Liver (tissue), 8 donors: ENCODE measurements at regions not wholly inside any gene's neighbourhood (a gene's known extent, or its start where the extent isn't known, plus 50 kb on each side); places are given as distances from the start of the nearest gene placed in this dataset.

Experiments
- DNase-seq: peaks from one replicate; pipeline ENCODE4 v3.0.0-alpha.2; 2017; ENCODE audit warnings: low spot score
- H3K27ac ChIP-seq, 2 donors: one replicate each; pipeline ENCODE4 v1.7.0; 2013; ENCODE audit warnings: inconsistent platforms in 2 of 2, low read length in 2 of 2, control low read depth in 1 of 2, low read depth in 1 of 2, mild to moderate bottlenecking in 1 of 2
- H3K27me3 ChIP-seq, 4 donors: one replicate each; pipeline versions ENCODE4 v1.6.1 to v1.7.0; 2013; ENCODE audit warnings: low read length in 3 of 4, inconsistent platforms in 1 of 4, mild to moderate bottlenecking in 1 of 4, moderate library complexity in 1 of 4; ENCODE audit not compliant: control insufficient read depth in 4 of 4, insufficient read depth in 4 of 4
- H3K36me3 ChIP-seq, 4 donors: one replicate each; pipeline versions ENCODE4 v1.6.1 to v1.7.0; 2013; ENCODE audit warnings: low read length in 3 of 4, mild to moderate bottlenecking in 3 of 4, low read depth in 1 of 4, moderate library complexity in 1 of 4; ENCODE audit not compliant: control insufficient read depth in 4 of 4, insufficient read depth in 3 of 4
- H3K4me1 ChIP-seq, 4 donors: one replicate each; pipeline versions ENCODE4 v1.6.1 to v1.7.0; 2013; ENCODE audit warnings: low read length in 3 of 4, mild to moderate bottlenecking in 3 of 4, moderate library complexity in 1 of 4; ENCODE audit not compliant: control insufficient read depth in 4 of 4, insufficient read depth in 4 of 4
- H3K4me3 ChIP-seq, 3 donors: one replicate each; pipeline versions ENCODE4 v1.6.1 to v1.7.0; 2013; ENCODE audit warnings: low read length in 3 of 3, control low read depth in 1 of 3, low read depth in 1 of 3, mild to moderate bottlenecking in 1 of 3
- H3K9ac ChIP-seq, 2 donors: one replicate each; pipeline ENCODE4 v1.7.0; 2013; ENCODE audit warnings: low read length in 2 of 2, mild to moderate bottlenecking in 2 of 2, moderate library complexity in 2 of 2, control low read depth in 1 of 2, low read depth in 1 of 2
- H3K9me3 ChIP-seq, 4 donors: one replicate each; pipeline versions ENCODE4 v1.6.1 to v1.7.0; 2013; ENCODE audit warnings: low read length in 3 of 4; ENCODE audit not compliant: control insufficient read depth in 4 of 4
- FOXA1 ChIP-seq: IDR thresholded peaks from 2 replicates; pipeline ENCODE4 v1.6.1; 2016; ENCODE audit warnings: antibody characterized with exemption
- GABPA ChIP-seq, 2 donors: IDR thresholded peaks in 1 of 2; conservative IDR thresholded peaks in 1 of 2; 2 replicates each; pipeline ENCODE4 v1.6.1; 2016; ENCODE audit warnings: antibody characterized with exemption in 2 of 2, mild to moderate bottlenecking in 1 of 2, moderate library complexity in 1 of 2
- HNF4A ChIP-seq, 2 donors: conservative IDR thresholded peaks; 2 replicates each; pipeline ENCODE4 v1.6.1; 2016; ENCODE audit warnings: antibody characterized with exemption in 2 of 2, mild to moderate bottlenecking in 2 of 2
- NR2F2 ChIP-seq: IDR thresholded peaks from 2 replicates; pipeline ENCODE4 v1.6.1; 2016; ENCODE audit warnings: antibody characterized with exemption
- RAD21 ChIP-seq, 2 donors: IDR thresholded peaks; 2 replicates each; pipeline ENCODE4 v1.6.1; 2016; ENCODE audit warnings: antibody characterized with exemption in 2 of 2, mild to moderate bottlenecking in 2 of 2
- SP1 ChIP-seq: IDR thresholded peaks from 2 replicates; pipeline ENCODE4 v1.6.1; 2018; ENCODE audit warnings: antibody characterized with exemption, mild to moderate bottlenecking
- YY1 ChIP-seq: IDR thresholded peaks from 2 replicates; pipeline ENCODE4 v1.6.1; 2016; ENCODE audit warnings: antibody characterized with exemption, mild to moderate bottlenecking
- WGBS: extraction: QIAGEN DNeasy Blood & Tissue Kit; methylation state at CpG from one replicate; pipeline ENCODE4 v1.1.7; 2013; 5-methylcytosine and 5-hydroxymethylcytosine counted together
- TF ChIP-seq, protein P1 (sequence below): fragments of 150-350 bp; IDR thresholded peaks from 2 replicates; pipeline ENCODE4 v1.5.1; 2017; ENCODE audit warnings: improper control_type of control experiment, low read depth, low read length; ENCODE audit not compliant: missing input control
- donor health status: healthy.
- donor health status: healthy.
- donor health status: healthy.
- donor health status: healthy.
- donor health status: healthy.

DNA sequence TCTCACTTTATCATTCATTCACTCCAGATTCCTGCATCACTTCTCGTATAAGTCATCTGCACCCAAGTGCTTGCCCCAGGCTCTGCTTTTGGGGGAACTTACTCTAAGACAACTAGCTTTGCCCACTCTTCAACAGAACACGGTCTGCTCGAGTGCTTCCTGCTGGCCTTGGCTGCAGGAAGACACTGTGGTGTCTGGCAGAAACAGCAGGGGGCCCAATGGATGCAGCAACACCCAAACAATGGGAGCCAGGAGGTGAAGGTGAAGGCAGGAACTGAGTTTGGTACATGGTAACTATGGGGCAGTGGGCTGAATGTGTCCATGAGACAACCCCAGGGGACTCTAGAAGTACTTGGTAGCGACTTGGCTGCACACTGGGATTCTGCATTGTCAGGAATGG lies 344.0 kb downstream of the REEP3 start:
- H3K27me3 ChIP-seq = peaks cover 0 to 4% (median 0%) of the 10 kb centered on the region in 4 donors
- no peak overlapping the region for H3K9ac ChIP-seq
- TF ChIP-seq SP1 (no peak), NR2F2 (no peak)
- no peak overlapping the region for H3K4me3 ChIP-seq
- H3K36me3 ChIP-seq = no peaks in the 10 kb centered on the region
- peaks cover 0 to 14% (median 11%) of the 10 kb centered on the region in 4 donors for H3K4me1 ChIP-seq
- no peaks in the 10 kb centered on the region for H3K9me3 ChIP-seq
- DNase-seq = no peak
- no peak overlapping the region for H3K27ac ChIP-seq
- 79% methylated on average over 4 of the region's 4 CpGs for WGBS

DNA sequence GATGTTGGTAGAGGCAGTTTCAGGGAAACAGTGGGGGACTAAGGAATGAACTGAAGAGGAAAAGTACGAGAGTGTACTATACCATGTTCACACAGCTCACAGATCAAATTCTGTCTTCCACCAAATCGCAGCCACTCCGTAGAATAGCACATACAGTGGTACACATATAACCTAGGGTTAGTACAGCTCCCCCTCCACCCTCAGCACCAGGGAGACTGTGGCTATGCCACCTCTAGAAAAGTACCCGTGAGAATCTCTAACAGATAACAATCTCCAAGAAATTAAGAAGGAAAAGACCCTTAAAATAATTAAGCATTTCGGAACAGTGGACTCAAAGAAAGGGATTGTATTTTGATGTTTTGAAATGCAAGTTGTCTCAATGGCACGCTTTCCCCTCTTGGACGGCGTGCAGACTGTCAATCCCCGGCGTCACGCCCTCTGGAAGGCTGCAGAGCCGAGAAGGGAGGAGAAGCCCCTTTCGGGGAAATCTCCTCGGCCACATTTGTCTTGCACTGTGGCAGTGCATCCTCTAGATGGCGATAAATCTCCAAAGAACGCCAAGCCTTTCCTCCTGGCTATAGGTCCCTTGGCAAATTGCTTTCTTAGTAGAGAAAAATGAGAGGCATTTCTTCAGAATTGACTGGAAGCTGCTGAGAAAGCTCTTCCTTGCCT lies 345.0 kb downstream of the REEP3 start:
- WGBS = 10% methylated on average over 16 of the region's 16 CpGs
- Histone ChIP-seq H3K27me3 (peaks cover 0 to 4% (median 0%) of the 10 kb centered on the region in 4 donors), H3K36me3 (no peaks in the 10 kb centered on the region), H3K9me3 (no peaks in the 10 kb centered on the region), H3K9ac (peak overlapping the region; percentile 49 to 53), H3K4me3 (peak overlapping the region in 2 of 3 donors; percentile 9 to 36), H3K27ac (no peak overlapping the region), H3K4me1 (peaks cover 0 to 14% (median 11%) of the 10 kb centered on the region in 4 donors)
- no peak for DNase-seq
- TF ChIP-seq RAD21 (IDR thresholded peaks at IDR 0.05) = peak; percentile 72 to 79
- no peak for TF ChIP-seq YY1
- TF ChIP-seq, protein P1, sequence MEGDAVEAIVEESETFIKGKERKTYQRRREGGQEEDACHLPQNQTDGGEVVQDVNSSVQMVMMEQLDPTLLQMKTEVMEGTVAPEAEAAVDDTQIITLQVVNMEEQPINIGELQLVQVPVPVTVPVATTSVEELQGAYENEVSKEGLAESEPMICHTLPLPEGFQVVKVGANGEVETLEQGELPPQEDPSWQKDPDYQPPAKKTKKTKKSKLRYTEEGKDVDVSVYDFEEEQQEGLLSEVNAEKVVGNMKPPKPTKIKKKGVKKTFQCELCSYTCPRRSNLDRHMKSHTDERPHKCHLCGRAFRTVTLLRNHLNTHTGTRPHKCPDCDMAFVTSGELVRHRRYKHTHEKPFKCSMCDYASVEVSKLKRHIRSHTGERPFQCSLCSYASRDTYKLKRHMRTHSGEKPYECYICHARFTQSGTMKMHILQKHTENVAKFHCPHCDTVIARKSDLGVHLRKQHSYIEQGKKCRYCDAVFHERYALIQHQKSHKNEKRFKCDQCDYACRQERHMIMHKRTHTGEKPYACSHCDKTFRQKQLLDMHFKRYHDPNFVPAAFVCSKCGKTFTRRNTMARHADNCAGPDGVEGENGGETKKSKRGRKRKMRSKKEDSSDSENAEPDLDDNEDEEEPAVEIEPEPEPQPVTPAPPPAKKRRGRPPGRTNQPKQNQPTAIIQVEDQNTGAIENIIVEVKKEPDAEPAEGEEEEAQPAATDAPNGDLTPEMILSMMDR = peak; percentile 75
- no peak for TF ChIP-seq GABPA (IDR thresholded peaks at IDR 0.05 in 1 of 2, conservative IDR thresholded peaks at IDR 0.05 in 1 of 2)
- no peak for TF ChIP-seq SP1
- TF ChIP-seq FOXA1 = no peak

DNA sequence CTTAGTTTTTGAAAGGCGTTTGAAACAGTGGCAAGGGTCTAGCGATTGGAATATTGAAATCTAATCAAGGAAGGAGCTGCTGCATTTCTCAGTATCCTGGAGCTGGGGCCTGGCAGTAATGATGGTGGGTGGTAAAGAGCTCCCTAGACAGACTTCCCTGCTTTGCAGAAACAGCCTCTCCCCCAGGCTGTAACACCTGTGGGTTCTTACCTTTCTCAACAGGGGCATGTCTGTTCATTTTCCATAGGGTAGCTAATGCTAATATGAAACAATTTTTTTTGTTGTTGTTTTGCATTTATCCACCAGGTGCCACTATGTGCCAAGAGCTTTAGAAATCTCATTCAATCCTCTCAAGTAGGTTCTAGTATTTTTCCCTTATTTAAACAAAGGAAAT lies 345.5 kb downstream of the REEP3 start:
- Histone ChIP-seq H3K27ac (no peak overlapping the region), H3K36me3 (no peaks in the 10 kb centered on the region), H3K4me3 (no peak overlapping the region), H3K27me3 (peaks cover 0 to 4% (median 0%) of the 10 kb centered on the region in 4 donors), H3K4me1 (peaks cover 0 to 14% (median 11%) of the 10 kb centered on the region in 4 donors), H3K9me3 (no peaks in the 10 kb centered on the region), H3K9ac (no peak overlapping the region)
- 7% methylated on average over 2 of the region's 2 CpGs for WGBS
- no peak for DNase-seq
- TF ChIP-seq, protein P1 = peak; percentile 25
- TF ChIP-seq FOXA1 = no peak

DNA sequence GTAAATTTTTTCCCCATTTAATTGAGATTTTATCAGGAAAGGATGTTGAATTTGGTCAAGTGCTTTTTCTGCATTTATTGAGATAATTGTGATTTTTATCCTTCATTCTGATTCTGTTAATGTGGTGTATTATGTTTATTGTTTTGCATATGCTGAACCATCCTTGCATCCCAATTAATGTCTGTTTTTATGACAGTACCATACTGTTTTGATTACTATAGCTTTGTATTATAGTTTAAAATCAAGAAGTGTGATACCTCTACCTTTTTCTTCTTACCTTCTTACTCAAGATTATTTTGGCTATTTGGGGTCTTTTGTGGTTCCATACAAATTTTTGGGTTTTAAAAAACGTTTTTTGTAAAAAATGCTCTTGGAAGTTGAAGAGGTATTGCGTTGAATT lies 357.2 kb downstream of the REEP3 start:
- Histone ChIP-seq H3K4me3 (no peak overlapping the region), H3K36me3 (no peaks in the 10 kb centered on the region), H3K4me1 (no peaks in the 10 kb centered on the region), H3K9me3 (peaks cover 0 to 1% (median 0%) of the 10 kb centered on the region in 4 donors), H3K9ac (no peak overlapping the region), H3K27me3 (no peaks in the 10 kb centered on the region), H3K27ac (no peak overlapping the region)
- 66% methylated on average over 2 of the region's 2 CpGs for WGBS
- no peak for TF ChIP-seq GABPA (IDR thresholded peaks at IDR 0.05 in 1 of 2, conservative IDR thresholded peaks at IDR 0.05 in 1 of 2)
- TF ChIP-seq HNF4A (conservative IDR thresholded peaks at IDR 0.05) = no peak
- DNase-seq = no peak
